Right atrium auricular region (tissue), 2 donors: ENCODE measurements at regions not wholly inside any gene's neighbourhood (a gene's known extent, or its start where the extent isn't known, plus 50 kb on each side); places are given as distances from the start of the nearest gene placed in this dataset.

ENCODE experiments used
- DNase-seq: peaks from one replicate; pipeline ENCODE4 v3.0.0-alpha.2; 2019; ENCODE audit warnings: low spot score
- H3K27ac ChIP-seq, 2 donors: fragments of 200-600 bp; sonication (generic); 1 replicate in 1 of 2; 2 replicates in 1 of 2; pipeline ENCODE4 v1.5.1; 2016 to 2019
- H3K27me3 ChIP-seq, 2 donors: fragments of 200-600 bp; sonication (generic); one replicate each; pipeline versions ENCODE4 v1.5.1 to v1.6.0; 2017 to 2019
- H3K36me3 ChIP-seq: fragments of 200-600 bp; sonication (generic); one replicate; pipeline ENCODE4 v1.5.1; 2016
- H3K4me1 ChIP-seq, 2 donors: fragments of 200-600 bp; sonication (generic); one replicate each; pipeline versions ENCODE4 v1.5.1 to v1.6.0; 2017 to 2019
- H3K4me3 ChIP-seq, 2 donors: fragments of 200-600 bp; sonication (generic); 1 replicate in 1 of 2; 2 replicates in 1 of 2; pipeline ENCODE4 v1.5.1; 2017 to 2019; ENCODE audit warnings: mild to moderate bottlenecking in 1 of 2, moderate library complexity in 1 of 2
- H3K9me3 ChIP-seq, 2 donors: fragments of 200-600 bp; sonication (generic); one replicate each; pipeline ENCODE4 v1.5.1; 2019
- TF ChIP-seq, protein P1 (sequence below), 2 donors: fragments of 200-600 bp; sonication (generic); IDR thresholded peaks; one replicate each; pipeline ENCODE4 v1.5.1; 2019; ENCODE audit warnings: antibody characterized with exemption in 2 of 2

DNA sequence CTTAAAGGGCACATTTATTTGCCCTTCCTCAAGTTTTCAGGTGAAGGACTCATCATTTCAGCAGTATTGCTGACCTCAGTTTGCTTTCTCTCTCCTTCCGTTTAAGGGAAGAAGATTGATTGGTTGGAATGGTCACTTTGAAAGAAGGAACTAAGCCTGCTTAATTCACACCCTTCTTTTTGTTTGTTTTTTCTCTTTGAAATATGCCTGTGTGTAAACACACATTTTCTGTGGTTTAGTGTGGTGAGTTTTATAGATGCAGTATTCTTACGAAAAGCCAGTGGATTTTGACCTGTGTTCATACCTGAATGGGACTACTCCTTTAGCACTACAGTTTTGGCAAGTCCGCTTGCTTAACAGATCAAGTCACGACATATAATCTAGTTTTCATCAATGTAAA is 548.8 kb upstream of the EPHA7 start:
- no peak overlapping the region for H3K27ac ChIP-seq
- no peaks in the 10 kb centered on the region for H3K36me3 ChIP-seq
- TF ChIP-seq, protein P1, sequence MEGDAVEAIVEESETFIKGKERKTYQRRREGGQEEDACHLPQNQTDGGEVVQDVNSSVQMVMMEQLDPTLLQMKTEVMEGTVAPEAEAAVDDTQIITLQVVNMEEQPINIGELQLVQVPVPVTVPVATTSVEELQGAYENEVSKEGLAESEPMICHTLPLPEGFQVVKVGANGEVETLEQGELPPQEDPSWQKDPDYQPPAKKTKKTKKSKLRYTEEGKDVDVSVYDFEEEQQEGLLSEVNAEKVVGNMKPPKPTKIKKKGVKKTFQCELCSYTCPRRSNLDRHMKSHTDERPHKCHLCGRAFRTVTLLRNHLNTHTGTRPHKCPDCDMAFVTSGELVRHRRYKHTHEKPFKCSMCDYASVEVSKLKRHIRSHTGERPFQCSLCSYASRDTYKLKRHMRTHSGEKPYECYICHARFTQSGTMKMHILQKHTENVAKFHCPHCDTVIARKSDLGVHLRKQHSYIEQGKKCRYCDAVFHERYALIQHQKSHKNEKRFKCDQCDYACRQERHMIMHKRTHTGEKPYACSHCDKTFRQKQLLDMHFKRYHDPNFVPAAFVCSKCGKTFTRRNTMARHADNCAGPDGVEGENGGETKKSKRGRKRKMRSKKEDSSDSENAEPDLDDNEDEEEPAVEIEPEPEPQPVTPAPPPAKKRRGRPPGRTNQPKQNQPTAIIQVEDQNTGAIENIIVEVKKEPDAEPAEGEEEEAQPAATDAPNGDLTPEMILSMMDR (IDR thresholded peaks at IDR 0.05) = no peak
- no peak overlapping the region for H3K4me3 ChIP-seq
- H3K4me1 ChIP-seq = no peaks in the 10 kb centered on the region
- no peak for DNase-seq
- no peaks in the 10 kb centered on the region for H3K27me3 ChIP-seq
- no peaks in the 10 kb centered on the region for H3K9me3 ChIP-seq

DNA sequence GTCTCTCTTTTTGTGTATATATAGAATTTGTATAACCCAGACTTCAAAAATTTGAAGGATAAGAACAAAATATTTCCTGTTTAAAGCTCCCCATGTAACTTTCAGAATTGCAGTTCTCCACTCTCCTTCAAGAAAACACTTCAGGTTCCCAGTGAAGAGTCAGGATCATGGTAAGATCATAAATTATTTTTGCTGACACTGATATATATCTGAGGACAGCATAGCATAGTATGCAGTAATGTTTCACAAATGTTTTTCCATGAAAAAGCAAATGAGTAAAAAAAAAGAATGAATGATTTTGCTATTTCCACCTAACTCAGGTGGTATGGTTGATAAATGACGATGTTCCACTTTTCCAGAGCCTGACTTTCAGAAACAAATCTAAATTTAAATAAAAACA is 545.6 kb upstream of the EPHA7 start:
- no peak overlapping the region for H3K4me3 ChIP-seq
- no peaks in the 10 kb centered on the region for H3K9me3 ChIP-seq
- H3K4me1 ChIP-seq = no peaks in the 10 kb centered on the region
- DNase-seq = no peak
- H3K27ac ChIP-seq = no peak overlapping the region
- TF ChIP-seq, protein P1 (IDR thresholded peaks at IDR 0.05) = no peak
- H3K27me3 ChIP-seq = no peaks in the 10 kb centered on the region
- no peaks in the 10 kb centered on the region for H3K36me3 ChIP-seq

GRCh38 chr6:93964321-93964720 is 545.0 kb upstream of the EPHA7 start:
- no peak overlapping the region for H3K27ac ChIP-seq
- H3K27me3 ChIP-seq = no peaks in the 10 kb centered on the region
- no peaks in the 10 kb centered on the region for H3K36me3 ChIP-seq
- no peak overlapping the region for H3K4me3 ChIP-seq
- no peaks in the 10 kb centered on the region for H3K9me3 ChIP-seq
- TF ChIP-seq, protein P1 (IDR thresholded peaks at IDR 0.05) = no peak
- H3K4me1 ChIP-seq = no peaks in the 10 kb centered on the region
- no peak for DNase-seq

DNA sequence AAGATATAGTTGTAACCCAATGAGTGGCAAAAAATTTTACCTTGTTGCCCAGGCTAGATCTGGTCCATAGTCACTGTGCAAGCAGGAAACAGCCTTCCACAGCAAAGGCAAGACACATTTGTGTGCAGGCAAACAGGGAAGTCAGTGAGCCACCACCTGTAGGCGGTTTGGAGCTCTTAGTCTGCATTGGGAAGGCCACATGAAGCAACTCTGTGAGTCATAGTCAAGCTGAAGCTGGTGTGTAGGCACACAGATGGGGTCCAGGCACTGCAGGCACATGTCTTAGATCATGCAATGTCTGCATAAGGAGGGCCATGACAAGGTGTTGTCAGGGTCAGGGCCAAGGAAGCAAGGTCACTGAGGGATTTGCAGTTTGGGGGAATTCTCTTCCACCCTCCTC is 543.2 kb upstream of the EPHA7 start:
- Histone ChIP-seq H3K27ac (no peak overlapping the region), H3K9me3 (no peaks in the 10 kb centered on the region), H3K36me3 (no peaks in the 10 kb centered on the region), H3K27me3 (no peaks in the 10 kb centered on the region), H3K4me1 (no peaks in the 10 kb centered on the region), H3K4me3 (no peak overlapping the region)
- no peak for DNase-seq
- TF ChIP-seq, protein P1 (IDR thresholded peaks at IDR 0.05) = no peak

DNA sequence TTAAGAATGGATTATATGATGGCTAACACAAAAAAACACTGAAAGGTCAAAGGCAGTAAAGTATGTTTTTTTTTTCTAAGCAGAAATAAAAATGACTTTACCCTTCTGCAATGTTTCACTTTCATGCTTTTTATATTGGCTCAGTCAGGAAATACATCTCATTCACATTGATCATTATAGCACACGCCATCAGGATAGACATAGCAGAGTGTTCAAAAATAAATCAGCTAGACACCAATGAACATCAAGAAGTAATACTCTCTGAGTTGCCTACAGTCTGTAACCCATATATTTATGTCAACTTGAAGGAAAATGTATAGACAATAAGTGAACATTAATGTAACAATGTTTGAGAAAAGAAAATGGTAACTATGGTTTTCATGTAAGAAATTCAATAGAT is 535.2 kb upstream of the EPHA7 start:
- Histone ChIP-seq H3K4me1 (no peaks in the 10 kb centered on the region), H3K9me3 (no peaks in the 10 kb centered on the region), H3K4me3 (no peak overlapping the region), H3K27ac (no peak overlapping the region), H3K27me3 (no peaks in the 10 kb centered on the region), H3K36me3 (no peaks in the 10 kb centered on the region)
- TF ChIP-seq, protein P1 (IDR thresholded peaks at IDR 0.05) = no peak
- DNase-seq = no peak

GRCh38 chr6:93943661-93944060 is 524.3 kb upstream of the EPHA7 start:
- H3K27ac ChIP-seq = no peak overlapping the region
- no peak overlapping the region for H3K4me3 ChIP-seq
- H3K36me3 ChIP-seq = no peaks in the 10 kb centered on the region
- H3K9me3 ChIP-seq = no peaks in the 10 kb centered on the region
- TF ChIP-seq, protein P1 (IDR thresholded peaks at IDR 0.05) = no peak
- H3K27me3 ChIP-seq = no peaks in the 10 kb centered on the region
- H3K4me1 ChIP-seq = no peaks in the 10 kb centered on the region
- no peak for DNase-seq
